SU-DHL-6 (cell line): ENCODE measurements at regions not wholly inside any gene's neighbourhood (a gene's known extent, or its start where the extent isn't known, plus 50 kb on each side); places are given as distances from the start of the nearest gene placed in this dataset.

ENCODE experiments used
- H2AFZ ChIP-seq: fragments of 200-600 bp; sonication (generic); 2 replicates; pipeline ENCODE4 v1.6.1; 2014; ENCODE audit warnings: low read depth, mild to moderate bottlenecking, moderate library complexity, mixed read lengths, antibody characterized with exemption, low read length; ENCODE audit not compliant: severe bottlenecking
- H3F3A ChIP-seq: fragments of 200-600 bp; shearing (Covaris generic); 2 replicates; pipeline ENCODE4 v1.6.0; 2016; ENCODE audit warnings: antibody characterized with exemption, mild to moderate bottlenecking; ENCODE audit not compliant: insufficient read depth
- H3K27ac ChIP-seq: fragments of 200-600 bp; sonication (generic); 2 replicates; pipeline ENCODE4 v1.5.1; 2016; ENCODE audit warnings: low read depth, mild to moderate bottlenecking, low read length, moderate library complexity, mixed read lengths
- H3K27me3 ChIP-seq: fragments of 200-600 bp; sonication (generic), shearing (Covaris generic); 2 replicates; pipeline ENCODE4 v1.6.0; 2014; ENCODE audit warnings: mild to moderate bottlenecking, low read length
- H3K36me3 ChIP-seq: fragments of 200-600 bp; sonication (generic); 2 replicates; pipeline ENCODE4 v1.6.1; 2014; ENCODE audit warnings: mild to moderate bottlenecking, low read length, mixed read lengths
- H3K4me2 ChIP-seq: fragments of 300-600, 200-600 bp; shearing (Covaris generic), sonication (generic); 2 replicates; pipeline ENCODE4 v1.6.0; 2014; ENCODE audit warnings: low read length, low read depth, mild to moderate bottlenecking; ENCODE audit not compliant: poor library complexity, severe bottlenecking
- H3K4me3 ChIP-seq: fragments of 200-600 bp; sonication (generic); 2 replicates; pipeline ENCODE4 v1.5.1; 2014; ENCODE audit warnings: antibody characterized with exemption, low read length, mild to moderate bottlenecking, mixed read lengths; ENCODE audit not compliant: insufficient read depth, poor library complexity, severe bottlenecking
- H3K79me2 ChIP-seq: fragments of 200-600 bp; sonication (generic); 2 replicates; pipeline ENCODE4 v1.6.1; 2014; ENCODE audit warnings: mild to moderate bottlenecking, low read length, moderate library complexity; ENCODE audit not compliant: insufficient read depth
- H3K9ac ChIP-seq: fragments of 200-600 bp; sonication (generic); 2 replicates; pipeline ENCODE4 v1.7.0; 2014; ENCODE audit warnings: mild to moderate bottlenecking, low read length
- H3K9me2 ChIP-seq: fragments of 200-600 bp; sonication (generic); replicated peaks from 2 replicates; pipeline ENCODE4 v1.6.1; 2014; ENCODE audit warnings: low read length; ENCODE audit not compliant: insufficient read depth
- H3K9me3 ChIP-seq: fragments of 200-600 bp; sonication (generic); 2 replicates; pipeline ENCODE4 v1.6.1; 2014; ENCODE audit warnings: low read length, mixed read lengths; ENCODE audit not compliant: insufficient read depth
- H4K20me1 ChIP-seq: fragments of 200-600 bp; sonication (generic); 2 replicates; pipeline ENCODE4 v1.6.1; 2014; ENCODE audit warnings: low read depth, mild to moderate bottlenecking, antibody characterized with exemption, low read length, moderate library complexity, mixed read lengths
- EZH2phosphoT487 ChIP-seq: fragments of 200-600 bp; sonication (generic), shearing (Covaris generic); conservative IDR thresholded peaks from 2 replicates; pipeline ENCODE4 v1.6.1; 2018; ENCODE audit warnings: mild to moderate bottlenecking, antibody characterized with exemption, low read length, moderate library complexity, mixed read lengths
- TF ChIP-seq, protein P1 (sequence below): fragments of 200-600 bp; sonication (generic); IDR thresholded peaks from one replicate; pipeline ENCODE4 v1.5.1; 2017; ENCODE audit warnings: antibody characterized with exemption, mild to moderate bottlenecking, low read length, moderate library complexity; ENCODE audit not compliant: insufficient read depth, poor library complexity, severe bottlenecking

DNA sequence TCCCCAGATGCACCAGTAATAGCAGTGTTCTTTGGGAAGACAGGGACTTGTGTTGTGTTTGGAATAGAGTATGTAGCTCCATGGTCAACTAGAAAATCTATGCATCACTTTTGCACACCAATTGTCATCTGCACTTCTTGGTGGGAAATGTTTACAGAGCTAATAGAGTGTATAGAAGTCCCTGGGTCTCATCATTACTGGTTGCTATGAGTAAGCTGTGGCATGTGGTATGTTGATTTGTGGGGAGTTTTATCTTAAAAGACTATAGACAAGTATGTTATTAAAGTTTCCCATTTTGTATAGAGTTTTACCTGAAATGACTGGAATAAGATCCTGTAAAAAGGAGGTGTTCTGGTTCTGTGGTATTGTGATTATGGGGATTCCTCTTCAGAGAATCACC, 55.4 kb upstream of the PRSS1 start:
- no peak for TF ChIP-seq EZH2phosphoT487
- TF ChIP-seq, protein P1, sequence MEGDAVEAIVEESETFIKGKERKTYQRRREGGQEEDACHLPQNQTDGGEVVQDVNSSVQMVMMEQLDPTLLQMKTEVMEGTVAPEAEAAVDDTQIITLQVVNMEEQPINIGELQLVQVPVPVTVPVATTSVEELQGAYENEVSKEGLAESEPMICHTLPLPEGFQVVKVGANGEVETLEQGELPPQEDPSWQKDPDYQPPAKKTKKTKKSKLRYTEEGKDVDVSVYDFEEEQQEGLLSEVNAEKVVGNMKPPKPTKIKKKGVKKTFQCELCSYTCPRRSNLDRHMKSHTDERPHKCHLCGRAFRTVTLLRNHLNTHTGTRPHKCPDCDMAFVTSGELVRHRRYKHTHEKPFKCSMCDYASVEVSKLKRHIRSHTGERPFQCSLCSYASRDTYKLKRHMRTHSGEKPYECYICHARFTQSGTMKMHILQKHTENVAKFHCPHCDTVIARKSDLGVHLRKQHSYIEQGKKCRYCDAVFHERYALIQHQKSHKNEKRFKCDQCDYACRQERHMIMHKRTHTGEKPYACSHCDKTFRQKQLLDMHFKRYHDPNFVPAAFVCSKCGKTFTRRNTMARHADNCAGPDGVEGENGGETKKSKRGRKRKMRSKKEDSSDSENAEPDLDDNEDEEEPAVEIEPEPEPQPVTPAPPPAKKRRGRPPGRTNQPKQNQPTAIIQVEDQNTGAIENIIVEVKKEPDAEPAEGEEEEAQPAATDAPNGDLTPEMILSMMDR = no peak
- H3K9me3 ChIP-seq = no peaks in the 10 kb centered on the region

DNA sequence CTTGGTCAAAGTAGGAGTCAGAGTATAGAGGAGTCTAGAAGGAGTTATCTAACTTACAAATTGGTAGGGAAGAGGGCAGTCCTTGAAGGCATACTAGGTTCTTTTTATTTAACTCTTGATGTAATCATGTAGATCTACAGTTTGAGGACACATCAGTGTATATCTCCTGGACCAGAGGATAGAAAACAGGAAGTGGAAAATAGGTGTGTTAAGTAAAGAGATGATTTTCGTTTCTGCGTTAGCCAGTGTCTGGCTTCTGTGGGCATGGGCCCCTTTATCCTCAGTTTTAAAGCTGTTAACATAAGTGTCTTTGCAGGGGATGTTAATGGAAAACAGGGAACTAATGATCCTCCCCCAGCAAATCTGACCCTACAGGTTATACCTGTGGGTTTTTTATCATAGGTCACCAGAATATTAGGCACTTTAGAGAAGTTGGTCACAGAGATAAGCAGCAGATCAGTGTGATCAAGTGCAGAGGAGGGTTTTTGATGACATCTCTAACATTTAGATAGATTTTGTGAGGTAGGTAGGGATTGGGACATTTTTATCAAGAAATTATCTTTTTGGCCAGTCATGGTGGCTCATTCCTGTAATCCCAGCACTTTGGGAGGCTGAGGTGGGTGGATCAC, 58.6 kb upstream of the PRSS1 start:
- Histone ChIP-seq H3K4me3 (no peak overlapping the region), H4K20me1 (no peaks in the 10 kb centered on the region), H3K27me3 (no peaks in the 10 kb centered on the region), H3K36me3 (no peaks in the 10 kb centered on the region), H3K9me2 (no peaks in the 10 kb centered on the region), H3K27ac (no peak overlapping the region), H3K9me3 (no peaks in the 10 kb centered on the region), H3K9ac (no peak overlapping the region), H3K79me2 (no peaks in the 10 kb centered on the region), H2AFZ (no peak overlapping the region), H3K4me2 (no peak overlapping the region), H3F3A (no peaks in the 10 kb centered on the region)
- no peak for TF ChIP-seq EZH2phosphoT487
- TF ChIP-seq, protein P1 = no peak

More for the DNA sequence above, 55.4 kb upstream of the PRSS1 start:
- H3K27ac ChIP-seq = no peak overlapping the region
- H3F3A ChIP-seq = no peaks in the 10 kb centered on the region
- no peak overlapping the region for H3K9ac ChIP-seq
- no peak overlapping the region for H3K4me3 ChIP-seq
- H4K20me1 ChIP-seq = no peaks in the 10 kb centered on the region
- H3K27me3 ChIP-seq = no peaks in the 10 kb centered on the region
- no peaks in the 10 kb centered on the region for H3K79me2 ChIP-seq
- H2AFZ ChIP-seq = no peak overlapping the region
- H3K4me2 ChIP-seq = no peak overlapping the region
- H3K9me2 ChIP-seq = no peaks in the 10 kb centered on the region
- no peaks in the 10 kb centered on the region for H3K36me3 ChIP-seq

DNA sequence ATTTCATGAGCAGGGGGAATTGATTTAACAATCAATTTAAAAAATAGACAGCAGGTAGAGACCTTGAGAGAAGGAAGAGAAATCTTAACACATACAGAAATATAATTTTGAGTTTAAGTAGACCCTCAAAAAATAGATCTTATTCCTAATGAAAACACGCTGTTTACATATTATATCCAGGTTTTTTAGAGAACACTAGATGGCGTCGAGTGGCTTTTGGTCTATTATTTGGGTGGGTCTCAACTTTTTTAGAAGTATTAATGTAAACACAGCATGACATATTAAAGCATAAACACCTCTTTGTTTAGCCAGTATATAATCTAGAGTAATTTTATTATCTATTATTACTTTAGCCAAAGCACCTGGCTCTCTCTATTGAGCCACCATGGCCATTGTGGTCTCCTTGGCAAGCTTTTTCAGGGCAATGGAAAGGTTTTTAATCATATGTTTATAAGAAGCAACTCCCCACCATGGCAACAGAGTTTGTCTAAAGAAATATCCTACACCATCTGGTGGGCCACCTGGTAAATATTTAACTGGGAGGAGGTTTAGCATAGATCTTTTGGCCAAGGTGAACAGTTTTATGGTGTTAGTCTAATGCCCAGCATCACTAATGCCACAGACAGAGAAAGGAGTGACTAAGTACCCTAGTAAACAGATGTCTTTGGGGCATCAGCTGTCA, 59.7 kb upstream of the PRSS1 start:
- H3K36me3 ChIP-seq = no peaks in the 10 kb centered on the region

More for the DNA sequence above, 59.7 kb upstream of the PRSS1 start:
- H3K4me2 ChIP-seq = no peak overlapping the region
- no peak overlapping the region for H3K27ac ChIP-seq
- no peaks in the 10 kb centered on the region for H4K20me1 ChIP-seq
- TF ChIP-seq, protein P1 = peak; percentile 24
- TF ChIP-seq EZH2phosphoT487 = no peak
- H2AFZ ChIP-seq = no peak overlapping the region
- H3K9me3 ChIP-seq = no peaks in the 10 kb centered on the region
- no peaks in the 10 kb centered on the region for H3K9me2 ChIP-seq
- no peak overlapping the region for H3K4me3 ChIP-seq
- H3K79me2 ChIP-seq = no peaks in the 10 kb centered on the region
- H3F3A ChIP-seq = no peaks in the 10 kb centered on the region
- no peaks in the 10 kb centered on the region for H3K27me3 ChIP-seq
- H3K9ac ChIP-seq = no peak overlapping the region
